ENCODE measurements at regions not wholly inside any gene's neighbourhood (a gene's known extent, or its start where the extent isn't known, plus 50 kb on each side); places are given as distances from the start of the nearest gene placed in this dataset.

DNA sequence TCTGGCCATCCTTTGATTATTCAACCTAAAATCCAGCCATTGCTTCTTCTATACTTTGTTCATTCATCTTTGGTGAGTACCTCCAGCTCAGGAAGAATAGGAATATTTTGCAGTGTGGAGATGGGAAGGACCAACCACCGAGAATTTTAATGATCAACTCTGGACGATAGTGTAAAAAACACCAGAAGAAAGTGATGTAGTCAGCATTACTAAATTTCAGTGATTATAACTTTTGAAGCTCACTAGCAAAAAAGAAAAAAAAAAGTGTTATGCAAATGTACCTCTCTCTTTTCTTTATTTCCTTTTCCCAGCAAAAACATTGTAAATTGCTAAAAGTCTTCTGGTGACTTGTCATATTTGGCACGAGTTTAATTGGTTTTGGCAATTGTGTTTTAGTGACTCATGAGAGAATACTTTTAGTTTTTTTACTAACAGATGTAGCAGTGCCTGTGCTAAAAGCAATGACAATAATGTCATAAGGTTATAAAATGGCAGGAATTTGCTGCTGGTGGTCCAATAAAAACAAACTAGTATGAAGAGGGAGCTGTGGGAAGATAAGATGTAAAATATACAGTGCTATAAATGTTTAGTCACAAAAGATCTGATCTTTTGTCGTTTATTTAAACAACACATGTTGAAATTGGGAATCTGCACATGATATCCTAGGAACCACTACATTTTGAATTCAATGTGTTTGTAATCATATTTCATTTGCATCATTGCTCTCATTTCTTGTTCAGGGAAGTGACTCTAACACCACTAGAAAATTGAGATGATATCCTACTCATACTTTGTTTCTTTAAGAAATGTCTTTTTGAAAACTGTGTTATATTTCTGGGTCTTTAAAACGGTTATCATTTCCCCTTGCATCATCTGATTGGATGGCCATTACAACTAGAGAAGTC is 81.3 kb upstream of the ERCC6L2 start:
- no peak overlapping the region for H2AFZ ChIP-seq (ENCODE audit: low read depth, low read length, severe bottlenecking)
- H3K9me3 ChIP-seq (ENCODE audit: insufficient read depth, low read length): no peaks in the 10 kb centered on the region
- H3K9ac ChIP-seq (ENCODE audit: low read length): no peak overlapping the region
- no peaks in the 10 kb centered on the region for H4K20me1 ChIP-seq (ENCODE audit: low read depth, low read length)
- no peaks in the 10 kb centered on the region for H3F3A ChIP-seq (ENCODE audit: insufficient read depth)
- H3K4me2 ChIP-seq (ENCODE audit: low read depth, low read length, poor library complexity, severe bottlenecking): no peak overlapping the region
- TF ChIP-seq, protein P1, sequence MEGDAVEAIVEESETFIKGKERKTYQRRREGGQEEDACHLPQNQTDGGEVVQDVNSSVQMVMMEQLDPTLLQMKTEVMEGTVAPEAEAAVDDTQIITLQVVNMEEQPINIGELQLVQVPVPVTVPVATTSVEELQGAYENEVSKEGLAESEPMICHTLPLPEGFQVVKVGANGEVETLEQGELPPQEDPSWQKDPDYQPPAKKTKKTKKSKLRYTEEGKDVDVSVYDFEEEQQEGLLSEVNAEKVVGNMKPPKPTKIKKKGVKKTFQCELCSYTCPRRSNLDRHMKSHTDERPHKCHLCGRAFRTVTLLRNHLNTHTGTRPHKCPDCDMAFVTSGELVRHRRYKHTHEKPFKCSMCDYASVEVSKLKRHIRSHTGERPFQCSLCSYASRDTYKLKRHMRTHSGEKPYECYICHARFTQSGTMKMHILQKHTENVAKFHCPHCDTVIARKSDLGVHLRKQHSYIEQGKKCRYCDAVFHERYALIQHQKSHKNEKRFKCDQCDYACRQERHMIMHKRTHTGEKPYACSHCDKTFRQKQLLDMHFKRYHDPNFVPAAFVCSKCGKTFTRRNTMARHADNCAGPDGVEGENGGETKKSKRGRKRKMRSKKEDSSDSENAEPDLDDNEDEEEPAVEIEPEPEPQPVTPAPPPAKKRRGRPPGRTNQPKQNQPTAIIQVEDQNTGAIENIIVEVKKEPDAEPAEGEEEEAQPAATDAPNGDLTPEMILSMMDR (IDR thresholded peaks at IDR 0.05; ENCODE audit: insufficient read depth, low read length, poor library complexity, severe bottlenecking): no peak
- no peak for TF ChIP-seq EZH2phosphoT487 (conservative IDR thresholded peaks at IDR 0.05; ENCODE audit: low read length)
- no peak overlapping the region for H3K27ac ChIP-seq (ENCODE audit: low read depth, low read length)
- H3K27me3 ChIP-seq (ENCODE audit: low read length): no peaks in the 10 kb centered on the region
- no peak overlapping the region for H3K4me3 ChIP-seq (ENCODE audit: insufficient read depth, low read length, poor library complexity, severe bottlenecking)
- H3K36me3 ChIP-seq (ENCODE audit: low read length): no peaks in the 10 kb centered on the region
- no peaks in the 10 kb centered on the region for H3K79me2 ChIP-seq (ENCODE audit: insufficient read depth, low read length)
- no peaks in the 10 kb centered on the region for H3K9me2 ChIP-seq (replicated peaks; ENCODE audit: insufficient read depth, low read length)

DNA sequence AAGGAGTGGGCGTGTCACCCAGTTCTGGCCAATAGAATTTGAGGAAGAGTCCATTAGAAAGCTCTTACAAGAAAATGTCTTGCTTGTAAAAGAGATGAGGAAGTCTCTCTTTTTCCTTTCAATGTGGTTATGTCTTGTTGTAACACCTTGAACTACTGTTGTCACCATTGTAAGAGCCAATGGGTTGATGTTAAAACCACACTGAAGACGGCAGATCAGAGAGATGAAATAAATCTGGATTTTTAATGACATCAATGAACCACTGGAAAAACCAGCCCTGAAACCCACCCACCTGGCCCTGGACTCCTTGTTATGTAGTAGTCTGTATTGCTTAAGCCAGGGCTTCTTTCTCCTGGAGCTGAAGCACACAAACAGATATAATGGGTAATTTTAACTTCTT is 83.8 kb upstream of the ERCC6L2 start:
- H4K20me1 ChIP-seq (ENCODE audit: low read depth, low read length): no peaks in the 10 kb centered on the region
- no peaks in the 10 kb centered on the region for H3K36me3 ChIP-seq (ENCODE audit: low read length)
- H3K4me3 ChIP-seq (ENCODE audit: insufficient read depth, low read length, poor library complexity, severe bottlenecking): no peak overlapping the region
- H3K9me3 ChIP-seq (ENCODE audit: insufficient read depth, low read length): no peaks in the 10 kb centered on the region
- no peak for TF ChIP-seq EZH2phosphoT487 (conservative IDR thresholded peaks at IDR 0.05; ENCODE audit: low read length)
- TF ChIP-seq, protein P1 (IDR thresholded peaks at IDR 0.05; ENCODE audit: insufficient read depth, low read length, poor library complexity, severe bottlenecking): no peak
- no peak overlapping the region for H2AFZ ChIP-seq (ENCODE audit: low read depth, low read length, severe bottlenecking)
- no peak overlapping the region for H3K27ac ChIP-seq (ENCODE audit: low read depth, low read length)
- H3K27me3 ChIP-seq (ENCODE audit: low read length): no peaks in the 10 kb centered on the region
- no peak overlapping the region for H3K9ac ChIP-seq (ENCODE audit: low read length)
- no peaks in the 10 kb centered on the region for H3K79me2 ChIP-seq (ENCODE audit: insufficient read depth, low read length)
- H3F3A ChIP-seq (ENCODE audit: insufficient read depth): no peaks in the 10 kb centered on the region
- no peaks in the 10 kb centered on the region for H3K9me2 ChIP-seq (replicated peaks; ENCODE audit: insufficient read depth, low read length)
- no peak overlapping the region for H3K4me2 ChIP-seq (ENCODE audit: low read depth, low read length, poor library complexity, severe bottlenecking)

GRCh38 chr9:95791286-95791685 is 84.2 kb upstream of the ERCC6L2 start:
- no peak overlapping the region for H3K27ac ChIP-seq (ENCODE audit: low read depth, low read length)
- H4K20me1 ChIP-seq (ENCODE audit: low read depth, low read length): no peaks in the 10 kb centered on the region
- no peak for TF ChIP-seq EZH2phosphoT487 (conservative IDR thresholded peaks at IDR 0.05; ENCODE audit: low read length)
- TF ChIP-seq, protein P1 (IDR thresholded peaks at IDR 0.05; ENCODE audit: insufficient read depth, low read length, poor library complexity, severe bottlenecking): no peak
- H3F3A ChIP-seq (ENCODE audit: insufficient read depth): no peaks in the 10 kb centered on the region
- H3K9me3 ChIP-seq (ENCODE audit: insufficient read depth, low read length): no peaks in the 10 kb centered on the region
- no peak overlapping the region for H2AFZ ChIP-seq (ENCODE audit: low read depth, low read length, severe bottlenecking)
- H3K4me3 ChIP-seq (ENCODE audit: insufficient read depth, low read length, poor library complexity, severe bottlenecking): no peak overlapping the region
- H3K9me2 ChIP-seq (replicated peaks; ENCODE audit: insufficient read depth, low read length): no peaks in the 10 kb centered on the region
- H3K36me3 ChIP-seq (ENCODE audit: low read length): no peaks in the 10 kb centered on the region
- no peaks in the 10 kb centered on the region for H3K27me3 ChIP-seq (ENCODE audit: low read length)
- no peaks in the 10 kb centered on the region for H3K79me2 ChIP-seq (ENCODE audit: insufficient read depth, low read length)
- no peak overlapping the region for H3K4me2 ChIP-seq (ENCODE audit: low read depth, low read length, poor library complexity, severe bottlenecking)
- H3K9ac ChIP-seq (ENCODE audit: low read length): no peak overlapping the region

Measured in SU-DHL-6 (cell line).